ENCODE measurements at regions not wholly inside any gene's neighbourhood (a gene's known extent, or its start where the extent isn't known, plus 50 kb on each side); places are given as distances from the start of the nearest gene placed in this dataset.

GRCh38 chr1:5369223-5369622 lies 623.0 kb downstream of the NPHP4 start:
- DNase-seq (ENCODE audit: low read depth in 1 of 2, low spot score in 2 of 2): no peak
- H3K36me3 ChIP-seq: no peaks in the 10 kb centered on the region
- no peak overlapping the region for H3K27ac ChIP-seq
- H3K27me3 ChIP-seq (replicated peaks): no peaks in the 10 kb centered on the region
- peaks cover 17% of the 10 kb centered on the region; the same call in 1 of the 2 replicates for H3K9me3 ChIP-seq (replicated peaks)
- no peak overlapping the region for H3K4me3 ChIP-seq
- H3K4me1 ChIP-seq (replicated peaks): no peaks in the 10 kb centered on the region

- no peaks in the 10 kb centered on the region for H3K4me1 ChIP-seq (replicated peaks)
- DNase-seq (ENCODE audit: low read depth in 1 of 2, low spot score in 2 of 2): no peak
- H3K27me3 ChIP-seq (replicated peaks): no peaks in the 10 kb centered on the region
- H3K27ac ChIP-seq: no peak overlapping the region
- peaks cover 12% of the 10 kb centered on the region; the same call in 1 of the 2 replicates for H3K9me3 ChIP-seq (replicated peaks)
- H3K4me3 ChIP-seq: no peak overlapping the region
- no peaks in the 10 kb centered on the region for H3K36me3 ChIP-seq
Measured at GRCh38 chr1:5368201-5368600, 624.0 kb downstream of the NPHP4 start.

- no peaks in the 10 kb centered on the region for H3K27me3 ChIP-seq (replicated peaks)
- H3K36me3 ChIP-seq: no peaks in the 10 kb centered on the region
- no peaks in the 10 kb centered on the region for H3K4me1 ChIP-seq (replicated peaks)
- peaks cover 16% of the 10 kb centered on the region for H3K9me3 ChIP-seq (replicated peaks)
- H3K4me3 ChIP-seq: no peak overlapping the region
- no peak overlapping the region for H3K27ac ChIP-seq
- DNase-seq (ENCODE audit: low read depth in 1 of 2, low spot score in 2 of 2): no peak
Measured at GRCh38 chr1:5367306-5367705, 624.9 kb downstream of the NPHP4 start.

- Histone ChIP-seq H3K27me3 (replicated peaks) (no peaks in the 10 kb centered on the region), H3K4me1 (replicated peaks) (no peaks in the 10 kb centered on the region), H3K27ac (no peak overlapping the region), H3K9me3 (replicated peaks) (peaks cover 16% of the 10 kb centered on the region), H3K36me3 (no peaks in the 10 kb centered on the region), H3K4me3 (no peak overlapping the region)
- no peak for DNase-seq (ENCODE audit: low read depth in 1 of 2, low spot score in 2 of 2)
Measured at GRCh38 chr1:5365751-5366150, 626.5 kb downstream of the NPHP4 start.

- no peaks in the 10 kb centered on the region for H3K27me3 ChIP-seq (replicated peaks)
- no peaks in the 10 kb centered on the region for H3K4me1 ChIP-seq (replicated peaks)
- no peak overlapping the region for H3K4me3 ChIP-seq
- H3K36me3 ChIP-seq: no peaks in the 10 kb centered on the region
- DNase-seq (ENCODE audit: low read depth in 1 of 2, low spot score in 2 of 2): no peak
- H3K27ac ChIP-seq: no peak overlapping the region
- peaks cover 12% of the 10 kb centered on the region for H3K9me3 ChIP-seq (replicated peaks)
Measured at GRCh38 chr1:5364591-5364990, 627.6 kb downstream of the NPHP4 start.

GRCh38 chr1:5354681-5355080 lies 637.5 kb downstream of the NPHP4 start:
- DNase-seq (ENCODE audit: low read depth in 1 of 2, low spot score in 2 of 2): no peak
- peaks cover 8% of the 10 kb centered on the region; the same call in 1 of the 2 replicates for H3K9me3 ChIP-seq (replicated peaks)
- H3K4me3 ChIP-seq: no peak overlapping the region
- H3K27ac ChIP-seq: no peak overlapping the region
- no peaks in the 10 kb centered on the region for H3K27me3 ChIP-seq (replicated peaks)
- H3K4me1 ChIP-seq (replicated peaks): no peaks in the 10 kb centered on the region
- no peaks in the 10 kb centered on the region for H3K36me3 ChIP-seq

- DNase-seq (ENCODE audit: low read depth in 1 of 2, low spot score in 2 of 2): no peak
- H3K9me3 ChIP-seq (replicated peaks): peaks cover 5% of the 10 kb centered on the region
- no peaks in the 10 kb centered on the region for H3K4me1 ChIP-seq (replicated peaks)
- H3K4me3 ChIP-seq: no peak overlapping the region
- no peaks in the 10 kb centered on the region for H3K27me3 ChIP-seq (replicated peaks)
- no peaks in the 10 kb centered on the region for H3K36me3 ChIP-seq
- H3K27ac ChIP-seq: no peak overlapping the region
Measured at GRCh38 chr1:5351366-5351765, 640.9 kb downstream of the NPHP4 start.

- H3K4me1 ChIP-seq (replicated peaks): no peaks in the 10 kb centered on the region
- peaks cover 5% of the 10 kb centered on the region for H3K9me3 ChIP-seq (replicated peaks)
- DNase-seq (ENCODE audit: low read depth in 1 of 2, low spot score in 2 of 2): no peak
- no peaks in the 10 kb centered on the region for H3K36me3 ChIP-seq
- H3K4me3 ChIP-seq: no peak overlapping the region
- no peak overlapping the region for H3K27ac ChIP-seq
- H3K27me3 ChIP-seq (replicated peaks): no peaks in the 10 kb centered on the region
Measured at GRCh38 chr1:5349526-5349925, 642.7 kb downstream of the NPHP4 start.

GRCh38 chr1:5348732-5349465 lies 643.3 kb downstream of the NPHP4 start:
- DNase-seq (ENCODE audit: low read depth in 1 of 2, low spot score in 2 of 2): no peak
- Histone ChIP-seq H3K27me3 (replicated peaks) (no peaks in the 10 kb centered on the region), H3K27ac (no peak overlapping the region), H3K9me3 (replicated peaks) (peaks cover 9% of the 10 kb centered on the region), H3K4me1 (replicated peaks) (no peaks in the 10 kb centered on the region), H3K36me3 (no peaks in the 10 kb centered on the region), H3K4me3 (no peak overlapping the region)

- no peaks in the 10 kb centered on the region for H3K4me1 ChIP-seq (replicated peaks)
- H3K9me3 ChIP-seq (replicated peaks): peaks cover 14% of the 10 kb centered on the region
- no peak for DNase-seq (ENCODE audit: low read depth in 1 of 2, low spot score in 2 of 2)
- H3K4me3 ChIP-seq: no peak overlapping the region
- H3K27me3 ChIP-seq (replicated peaks): no peaks in the 10 kb centered on the region
- no peak overlapping the region for H3K27ac ChIP-seq
- no peaks in the 10 kb centered on the region for H3K36me3 ChIP-seq
Measured at GRCh38 chr1:5347726-5348125, 644.5 kb downstream of the NPHP4 start.

- H3K9me3 ChIP-seq (replicated peaks): peaks cover 14% of the 10 kb centered on the region
Measured at GRCh38 chr1:5345556-5345955, 646.7 kb downstream of the NPHP4 start.

GRCh38 chr1:5343256-5344020 lies 648.8 kb downstream of the NPHP4 start:
- H3K4me3 ChIP-seq: no peak overlapping the region

More at GRCh38 chr1:5345556-5345955, 646.7 kb downstream of the NPHP4 start:
- H3K4me3 ChIP-seq: no peak overlapping the region
- no peaks in the 10 kb centered on the region for H3K27me3 ChIP-seq (replicated peaks)
- DNase-seq (ENCODE audit: low read depth in 1 of 2, low spot score in 2 of 2): no peak
- no peaks in the 10 kb centered on the region for H3K36me3 ChIP-seq
- no peak overlapping the region for H3K27ac ChIP-seq
- no peaks in the 10 kb centered on the region for H3K4me1 ChIP-seq (replicated peaks)

GRCh38 chr1:5342830-5343229 lies 649.4 kb downstream of the NPHP4 start:
- no peaks in the 10 kb centered on the region for H3K36me3 ChIP-seq
- H3K27ac ChIP-seq: no peak overlapping the region
- no peaks in the 10 kb centered on the region for H3K4me1 ChIP-seq (replicated peaks)
- peaks cover 17% of the 10 kb centered on the region for H3K9me3 ChIP-seq (replicated peaks)
- H3K4me3 ChIP-seq: no peak overlapping the region
- DNase-seq (ENCODE audit: low read depth in 1 of 2, low spot score in 2 of 2): no peak
- no peaks in the 10 kb centered on the region for H3K27me3 ChIP-seq (replicated peaks)

More at GRCh38 chr1:5343256-5344020, 648.8 kb downstream of the NPHP4 start:
- no peaks in the 10 kb centered on the region for H3K36me3 ChIP-seq
- no peaks in the 10 kb centered on the region for H3K27me3 ChIP-seq (replicated peaks)
- no peak for DNase-seq (ENCODE audit: low read depth in 1 of 2, low spot score in 2 of 2)
- H3K27ac ChIP-seq: no peak overlapping the region
- H3K9me3 ChIP-seq (replicated peaks): peaks cover 14% of the 10 kb centered on the region
- no peaks in the 10 kb centered on the region for H3K4me1 ChIP-seq (replicated peaks)

- no peak overlapping the region for H3K27ac ChIP-seq
- no peaks in the 10 kb centered on the region for H3K4me1 ChIP-seq (replicated peaks)
- H3K9me3 ChIP-seq (replicated peaks): peaks cover 15% of the 10 kb centered on the region
- no peaks in the 10 kb centered on the region for H3K36me3 ChIP-seq
- H3K27me3 ChIP-seq (replicated peaks): no peaks in the 10 kb centered on the region
- DNase-seq (ENCODE audit: low read depth in 1 of 2, low spot score in 2 of 2): no peak
- no peak overlapping the region for H3K4me3 ChIP-seq
Measured at GRCh38 chr1:5342172-5342571, 650.1 kb downstream of the NPHP4 start.
